GM20000 (cell line): ENCODE measurements at regions not wholly inside any gene's neighbourhood (a gene's known extent, or its start where the extent isn't known, plus 50 kb on each side); places are given as distances from the start of the nearest gene placed in this dataset.

Source experiments
- DNase-seq: peaks from one replicate; pipeline ENCODE4 v3.0.0; 2012; ENCODE audit warnings: low spot score
- CTCF ChIP-seq: IDR thresholded peaks from 2 replicates; pipeline ENCODE4 v1.5.1; 2012; ENCODE audit warnings: mild to moderate bottlenecking, control low read depth; ENCODE audit errors: extremely low read depth, missing control alignments

GRCh38 chr12:85557850-85558249, 277.8 kb downstream of the ALX1 start:
- no peak for TF ChIP-seq CTCF
- DNase-seq: no peak

GRCh38 chr12:85558684-85559083, 277.5 kb downstream of the RASSF9 start:
- no peak for DNase-seq
- TF ChIP-seq CTCF: no peak

- no peak for TF ChIP-seq CTCF
- DNase-seq: no peak
Observed at GRCh38 chr12:85559127-85559526, 277.1 kb downstream of the RASSF9 start.

- DNase-seq: no peak
- TF ChIP-seq CTCF: no peak
Observed at GRCh38 chr12:85559536-85559935, 276.7 kb downstream of the RASSF9 start.

- TF ChIP-seq CTCF: no peak
Observed at GRCh38 chr12:85562765-85563164, 273.4 kb downstream of the RASSF9 start.

GRCh38 chr12:85564786-85565185, 271.4 kb downstream of the RASSF9 start:
- DNase-seq: no peak
- TF ChIP-seq CTCF: no peak

More at GRCh38 chr12:85562765-85563164, 273.4 kb downstream of the RASSF9 start:
- no peak for DNase-seq

- TF ChIP-seq CTCF: no peak
- DNase-seq: no peak
Observed at GRCh38 chr12:85568395-85569103, 267.7 kb downstream of the RASSF9 start.
